ENCODE measurements at regions not wholly inside any gene's neighbourhood (a gene's known extent, or its start where the extent isn't known, plus 50 kb on each side); places are given as distances from the start of the nearest gene placed in this dataset.
"Not testable (repeated sequence)": the region's sequence is repeated elsewhere in the genome, so short reads cannot be mapped to it uniquely, and the experiment has no call there.

DNA sequence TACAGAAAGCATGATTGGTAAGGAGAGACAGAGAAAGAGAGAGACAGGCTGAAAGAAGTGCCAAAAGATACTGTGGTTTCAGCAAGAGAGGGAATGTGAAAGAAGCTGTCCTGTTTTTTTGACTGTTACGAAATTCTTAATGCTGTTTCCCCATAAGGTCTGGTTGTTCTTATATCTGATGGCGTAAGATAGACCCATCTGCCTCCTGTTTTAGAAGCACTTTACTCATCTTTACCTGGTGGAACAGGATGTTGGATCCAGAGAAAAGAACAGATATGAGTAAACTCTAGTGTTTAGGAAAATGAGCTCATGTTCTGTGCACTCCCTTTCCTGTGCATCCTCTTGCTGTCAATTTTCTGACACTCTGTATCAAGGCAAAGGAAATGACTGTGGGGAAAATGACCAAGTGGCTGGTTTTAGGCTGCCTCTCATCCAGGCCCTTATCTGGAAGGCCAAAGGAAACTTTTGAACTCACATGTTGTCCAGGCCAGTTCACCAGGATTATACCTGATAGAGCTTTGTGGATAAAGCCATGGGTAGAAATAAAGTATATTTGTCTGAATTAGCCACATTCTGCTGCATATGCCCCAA is 311.7 kb upstream of the HTR2C start:
- no peak for DNase-seq (ENCODE audit: low read depth, low spot score)

DNA sequence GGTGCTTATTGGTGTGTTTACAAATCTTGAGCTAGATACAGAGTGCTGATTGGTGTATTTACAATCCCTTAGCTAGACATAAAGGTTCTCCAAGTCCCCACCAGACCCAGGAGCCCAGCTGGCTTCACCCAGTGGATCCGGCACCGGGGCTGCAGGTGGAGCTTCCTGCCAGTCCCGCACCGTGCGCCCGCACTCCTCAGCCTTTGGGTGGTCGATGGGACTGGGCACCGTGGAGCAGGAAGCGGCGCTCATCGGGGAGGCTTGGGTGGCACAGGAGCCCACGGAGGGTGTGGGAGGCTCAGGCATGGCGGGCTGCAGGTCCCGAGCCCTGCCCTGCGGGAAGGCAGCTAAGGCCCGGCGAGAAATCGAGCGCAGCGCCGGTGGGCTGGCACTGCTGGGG is 313.5 kb upstream of the HTR2C start:
- DNase-seq (ENCODE audit: low read depth, low spot score), result not testable (repeated sequence)

- no peak for DNase-seq (ENCODE audit: low read depth, low spot score)
Observed at GRCh38 chrX:114268643-114269042, 315.2 kb upstream of the HTR2C start.

DNA sequence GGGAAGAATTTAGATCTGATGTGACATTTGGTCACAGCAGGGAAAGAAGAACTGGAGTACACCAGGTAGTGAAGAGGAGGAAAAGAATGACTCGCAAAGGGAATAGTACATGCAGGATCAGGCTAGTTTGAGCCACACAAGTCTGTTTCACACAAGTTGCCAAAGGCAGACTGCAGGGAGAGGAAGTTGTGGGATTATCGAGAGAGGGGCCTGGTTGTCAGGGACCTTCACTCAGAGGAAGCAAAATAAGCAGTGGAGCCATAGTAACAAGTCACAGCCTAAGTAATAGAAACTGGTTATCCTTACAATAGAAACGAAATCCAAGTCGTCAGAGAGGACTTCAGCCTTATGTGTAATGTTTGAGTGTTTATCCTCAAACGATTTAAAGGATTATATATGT is 316.7 kb upstream of the HTR2C start:
- DNase-seq (ENCODE audit: low read depth, low spot score), result no peak

DNA sequence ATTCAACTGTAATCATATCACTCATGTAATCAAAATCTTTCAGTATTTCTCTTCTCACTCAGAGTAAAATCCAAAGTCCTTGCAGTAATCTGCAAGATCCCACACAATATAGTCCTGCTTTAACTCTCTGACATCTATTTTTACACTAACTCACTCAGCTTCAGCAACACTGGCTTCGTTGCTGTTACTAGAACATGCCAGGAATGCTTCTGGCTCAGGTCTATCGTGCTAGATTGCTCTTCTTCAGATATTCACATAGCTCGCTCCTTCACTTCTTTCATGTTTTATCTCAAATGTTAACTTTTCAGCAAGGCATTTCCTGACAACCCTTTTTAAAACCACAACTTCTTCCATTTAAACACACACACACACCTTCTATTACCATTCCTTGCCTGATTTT is 331.7 kb upstream of the HTR2C start:
- no peak for DNase-seq (ENCODE audit: low read depth, low spot score)

DNA sequence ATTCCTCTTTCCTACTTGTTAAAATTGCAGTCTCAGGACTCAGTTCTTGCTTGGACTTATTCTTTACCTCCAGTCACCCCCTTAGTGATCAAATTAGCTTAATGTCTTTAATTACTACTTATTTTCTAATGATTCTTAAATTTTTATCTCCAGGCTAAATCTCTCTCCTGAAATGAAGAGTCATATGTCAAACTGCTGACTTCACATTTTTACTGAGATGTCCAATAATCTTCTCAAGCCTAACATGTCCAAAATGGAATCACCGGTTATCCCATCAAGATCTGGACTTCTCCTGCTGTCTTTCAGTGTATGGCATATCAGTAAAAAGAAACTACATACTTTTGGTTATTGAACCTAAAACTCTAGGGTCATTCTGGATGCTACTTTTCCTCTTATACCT is 332.3 kb upstream of the HTR2C start:
- DNase-seq (ENCODE audit: low read depth, low spot score), result no peak

DNA sequence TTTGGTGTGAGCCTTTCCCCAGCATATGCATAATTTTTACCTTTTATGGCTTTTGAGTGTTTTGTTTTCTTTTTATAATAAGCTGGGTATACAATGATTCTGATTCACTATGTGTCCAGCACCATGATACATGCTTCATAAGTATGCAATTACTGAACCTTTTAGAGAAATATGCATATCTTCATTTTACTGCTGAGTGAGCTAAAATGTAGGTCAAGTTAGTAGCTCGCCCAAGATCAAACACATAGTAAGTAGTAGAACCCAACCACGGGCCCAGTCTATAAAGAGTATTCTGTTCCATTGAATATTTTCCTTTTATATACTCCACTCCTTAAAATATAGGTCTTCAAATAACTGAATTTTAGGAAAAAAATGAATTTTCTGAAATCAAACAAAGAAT is 362.4 kb upstream of the HTR2C start:
- no peak for DNase-seq (ENCODE audit: low read depth, low spot score)

DNA sequence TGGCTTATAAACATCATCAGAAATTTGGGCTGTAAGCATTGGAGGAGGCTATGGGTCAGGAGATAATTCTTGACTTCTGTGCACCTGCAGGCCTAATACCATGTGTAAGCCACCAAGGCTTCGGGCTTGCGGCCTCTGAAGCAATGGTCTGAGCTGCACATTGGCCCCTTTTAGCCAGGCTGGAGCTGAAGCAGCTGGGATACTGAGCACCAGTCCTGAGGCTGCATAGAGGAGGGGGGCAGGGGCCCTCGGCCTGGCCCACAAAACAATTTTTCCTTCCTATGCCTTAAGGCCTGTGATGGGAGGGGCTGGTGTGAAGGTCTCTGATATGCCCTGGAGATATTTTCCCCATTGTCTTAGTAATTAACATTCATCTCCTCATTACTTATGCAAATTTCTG is 373.0 kb upstream of the HTR2C start:
- DNase-seq (ENCODE audit: low read depth, low spot score), result no peak

GRCh38 chrX:114201622-114202021 is 382.3 kb upstream of the HTR2C start:
- DNase-seq (ENCODE audit: low read depth, low spot score), result no peak

DNA sequence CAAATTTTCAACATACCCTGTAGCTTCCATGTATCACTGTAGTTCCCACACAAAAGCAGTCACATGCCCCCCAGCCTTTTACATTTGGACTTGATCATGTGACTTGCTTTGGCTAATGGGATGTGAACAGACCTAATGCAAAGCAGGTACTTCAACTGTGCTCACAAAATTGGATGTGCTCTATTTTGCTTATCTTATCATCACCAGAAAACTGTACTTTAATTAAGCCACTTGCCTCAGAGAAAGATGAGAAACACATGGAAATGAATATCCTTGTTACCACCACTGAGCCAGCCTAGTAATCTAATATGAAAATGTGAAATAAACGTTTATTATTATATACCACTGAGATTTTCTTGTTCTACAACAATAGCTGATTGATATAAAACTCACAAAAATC is 402.7 kb upstream of the HTR2C start:
- DNase-seq (ENCODE audit: low read depth, low spot score), result no peak

DNA sequence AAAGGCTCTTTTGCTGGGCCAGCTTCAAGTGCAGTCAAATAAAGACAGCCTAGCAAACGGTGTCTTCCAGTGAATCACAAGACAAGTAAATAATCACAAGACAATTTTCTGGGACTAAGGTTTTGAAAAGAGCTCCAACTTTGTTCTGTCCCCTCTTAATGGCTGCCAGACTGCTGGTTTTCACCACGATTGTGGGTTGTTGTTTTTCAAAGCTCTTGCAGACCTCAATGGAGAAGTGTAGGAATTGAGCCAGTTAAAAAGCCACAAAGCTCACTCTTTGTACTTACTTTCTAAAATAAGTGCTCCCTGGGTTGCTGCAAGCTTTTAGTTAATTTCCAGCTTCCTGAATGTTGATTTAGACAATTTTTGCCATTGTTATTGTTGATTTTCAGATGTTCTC is 405.8 kb upstream of the HTR2C start:
- DNase-seq (ENCODE audit: low read depth, low spot score), result peak; percentile 3

- DNase-seq (ENCODE audit: low read depth, low spot score), result not testable (repeated sequence)
Observed at GRCh38 chrX:114167276-114167675, 416.6 kb upstream of the HTR2C start.

- DNase-seq (ENCODE audit: low read depth, low spot score), result no peak
Observed at GRCh38 chrX:114166601-114167000, 417.3 kb upstream of the HTR2C start.

GRCh38 chrX:114165537-114165936 is 418.3 kb upstream of the HTR2C start:
- no peak for DNase-seq (ENCODE audit: low read depth, low spot score)

GRCh38 chrX:114162068-114162735 is 421.7 kb upstream of the HTR2C start:
- DNase-seq (ENCODE audit: low read depth, low spot score), result no peak

GRCh38 chrX:114152801-114153200 is 431.1 kb upstream of the HTR2C start:
- DNase-seq (ENCODE audit: low read depth, low spot score), result no peak

DNA sequence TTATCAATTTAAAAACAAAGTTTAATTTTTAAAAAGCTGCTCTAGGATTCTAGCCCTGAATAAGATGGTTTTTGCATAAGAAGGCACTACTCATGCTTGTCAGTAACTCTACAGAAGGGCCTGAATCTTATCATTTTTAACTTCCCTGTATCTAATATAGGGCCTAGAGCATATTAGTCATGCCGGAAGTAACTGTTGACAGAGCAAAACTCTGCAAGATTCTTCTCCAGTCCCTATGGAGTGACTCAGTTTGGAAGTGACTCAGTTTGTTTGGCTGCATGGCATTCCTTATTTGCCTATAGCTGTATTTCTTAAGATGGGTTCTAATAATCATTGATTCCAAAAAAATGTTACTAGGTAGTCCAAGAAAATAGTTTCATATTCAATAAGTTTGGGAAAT is 431.8 kb upstream of the HTR2C start:
- DNase-seq (ENCODE audit: low read depth, low spot score), result peak; percentile 7

DNA sequence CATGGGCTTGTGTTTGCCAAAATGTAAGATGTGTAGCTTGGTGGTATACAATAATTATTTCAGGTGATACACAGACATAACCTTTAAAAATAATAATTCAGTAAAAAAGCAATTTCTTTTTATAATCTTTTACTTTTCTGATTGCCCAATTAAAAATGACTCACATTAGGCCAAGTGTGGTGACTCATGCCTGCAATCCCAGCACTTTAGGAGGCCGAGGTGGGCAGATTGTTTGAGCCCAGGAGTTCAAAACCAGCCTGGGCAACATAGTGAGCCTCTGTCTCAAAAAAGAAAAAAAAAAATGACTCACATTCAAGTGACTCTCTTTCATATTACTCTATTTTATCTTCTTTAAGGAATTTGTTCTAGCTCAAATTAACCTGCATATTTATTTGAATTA is 449.4 kb upstream of the HTR2C start:
- no peak for DNase-seq (ENCODE audit: low read depth, low spot score)

- no peak for DNase-seq (ENCODE audit: low read depth, low spot score)
Observed at GRCh38 chrX:114127411-114128025, 456.4 kb upstream of the HTR2C start.

- no peak for DNase-seq (ENCODE audit: low read depth, low spot score)
Observed at GRCh38 chrX:114127005-114127404, 456.9 kb upstream of the HTR2C start.

DNA sequence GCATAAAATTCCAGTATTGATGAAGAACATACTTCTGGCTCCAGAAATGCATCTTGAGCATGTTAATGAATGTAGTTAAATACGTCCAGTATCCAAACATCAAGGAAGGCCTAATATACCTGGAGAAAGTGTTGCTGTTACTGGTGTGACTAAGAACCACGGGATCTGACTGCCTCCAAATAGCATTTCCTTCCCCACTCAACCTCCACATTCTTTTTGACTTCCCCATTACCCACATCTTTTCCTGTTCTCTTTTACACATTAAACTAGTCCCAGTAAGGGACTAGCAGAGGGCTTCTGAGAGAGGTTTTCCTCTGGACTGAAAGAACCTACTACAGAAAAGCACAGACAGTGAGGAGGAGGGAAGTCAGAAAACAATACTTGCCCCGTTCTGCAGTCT is 482.8 kb upstream of the HTR2C start:
- DNase-seq (ENCODE audit: low read depth, low spot score), result no peak

DNA sequence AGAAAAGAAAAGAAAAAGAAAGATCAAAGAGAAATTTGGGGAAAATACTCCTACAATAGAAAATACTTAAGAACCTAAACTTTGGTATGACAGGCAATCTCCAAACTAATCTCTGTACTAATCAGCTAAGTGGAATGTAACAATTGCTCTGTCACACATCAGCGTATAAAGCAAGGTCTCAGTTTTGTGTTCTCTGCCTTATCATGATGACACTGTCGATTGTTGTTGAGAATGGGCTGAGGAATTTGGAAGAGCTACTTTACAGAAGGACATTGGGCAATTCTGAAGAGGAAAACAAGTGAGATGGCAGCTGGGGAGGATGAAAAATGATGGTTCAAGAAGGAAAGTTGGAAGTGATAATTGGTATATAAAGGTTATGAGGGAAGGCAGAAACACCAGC is 486.0 kb upstream of the HTR2C start:
- no peak for DNase-seq (ENCODE audit: low read depth, low spot score)

DNA sequence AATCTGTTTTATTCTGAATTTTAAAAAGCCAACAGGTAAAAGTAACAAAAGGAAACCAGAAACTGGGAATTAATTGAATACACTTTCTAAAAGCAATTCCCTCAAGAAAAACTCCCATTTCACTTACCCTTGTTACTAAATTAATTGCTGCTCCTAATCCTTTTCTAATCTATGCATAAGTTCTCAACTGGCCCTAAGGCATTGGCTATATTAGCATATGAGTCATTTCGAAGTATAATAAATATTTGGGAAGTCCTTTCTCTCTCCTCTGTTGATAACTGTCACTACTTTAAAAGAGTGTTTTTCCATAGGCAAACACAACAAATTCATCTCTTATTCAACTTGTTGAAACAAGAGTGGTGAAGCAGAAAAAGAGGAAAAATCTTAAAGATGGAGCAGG is 486.5 kb upstream of the HTR2C start:
- no peak for DNase-seq (ENCODE audit: low read depth, low spot score)

Data from astrocyte of the hippocampus (primary cell).